Fibroblast of lung (primary cell): ENCODE measurements at regions not wholly inside any gene's neighbourhood (a gene's known extent, or its start where the extent isn't known, plus 50 kb on each side); places are given as distances from the start of the nearest gene placed in this dataset.
A peak's percentile ranks its signal among the peaks of the same experiment; 100 is the strongest.

Experiments
- DNase-seq, 2 donors: peaks; one replicate each; pipeline versions ENCODE4 v3.0.0 to v3.0.0-alpha.2; 2010; ENCODE audit warnings: low read depth in 2 of 2
- H2AFZ ChIP-seq: 2 replicates; pipeline ENCODE4 v1.5.1; 2012; ENCODE audit warnings: low read length, control low read depth, inconsistent platforms
- H3K27ac ChIP-seq: 2 replicates; pipeline ENCODE4 v1.5.1; 2011; ENCODE audit warnings: low read length, control low read depth; ENCODE audit not compliant: insufficient read depth
- H3K27me3 ChIP-seq: 2 replicates; pipeline ENCODE4 v1.5.1; 2011; ENCODE audit warnings: mild to moderate bottlenecking, low read length; ENCODE audit not compliant: control insufficient read depth, insufficient read depth
- H3K36me3 ChIP-seq: 2 replicates; pipeline ENCODE4 v1.5.1; 2011; ENCODE audit warnings: low read length; ENCODE audit not compliant: control insufficient read depth, insufficient read depth
- H3K4me1 ChIP-seq: 2 replicates; pipeline ENCODE4 v1.5.1; 2011; ENCODE audit warnings: low read length; ENCODE audit not compliant: control insufficient read depth, insufficient read depth; ENCODE audit errors: extremely low read depth
- H3K4me2 ChIP-seq: 2 replicates; pipeline ENCODE4 v1.5.1; 2011; ENCODE audit warnings: low read length, control low read depth; ENCODE audit not compliant: insufficient read depth; ENCODE audit errors: extremely low read depth
- H3K4me3 ChIP-seq, 4 experiments: fragments of 200-600 bp in 1 of 4; sonication (generic) in 1 of 4; replicated peaks in 1 of 4; 2 replicates each; pipeline ENCODE4 v1.5.1; 2011 to 2016; ENCODE audit warnings: low read length in 4 of 4, low read depth in 3 of 4, mild to moderate bottlenecking in 3 of 4, control low read depth in 2 of 4, inconsistent platforms in 1 of 4, mixed read lengths in 1 of 4; ENCODE audit not compliant: insufficient read depth in 1 of 4; ENCODE audit errors: control extremely low read depth in 1 of 4
- H3K79me2 ChIP-seq: 2 replicates; pipeline ENCODE4 v1.5.1; 2012; ENCODE audit warnings: mild to moderate bottlenecking, low read length, inconsistent platforms; ENCODE audit not compliant: control insufficient read depth, insufficient read depth
- H3K9ac ChIP-seq: 2 replicates; pipeline ENCODE4 v1.5.1; 2011; ENCODE audit warnings: mild to moderate bottlenecking, low read length, control low read depth; ENCODE audit not compliant: insufficient read depth
- H3K9me3 ChIP-seq: 2 replicates; pipeline ENCODE4 v1.5.1; 2012; ENCODE audit warnings: low read depth, low read length; ENCODE audit not compliant: control insufficient read depth, insufficient read depth
- H4K20me1 ChIP-seq: 2 replicates; pipeline ENCODE4 v1.5.1; 2011; ENCODE audit warnings: low read length; ENCODE audit not compliant: control insufficient read depth, insufficient read depth; ENCODE audit errors: extremely low read depth
- CTCF ChIP-seq, 2 donors: IDR thresholded peaks in 1 of 2; conservative IDR thresholded peaks in 1 of 2; 1 replicate in 1 of 2; 2 replicates in 1 of 2; pipeline ENCODE4 v1.5.1; 2011 to 2012; ENCODE audit warnings: low read length in 2 of 2, control low read depth in 1 of 2, inconsistent platforms in 1 of 2, low read depth in 1 of 2, mild to moderate bottlenecking in 1 of 2
- EZH2 ChIP-seq: IDR thresholded peaks from 2 replicates; pipeline ENCODE4 v1.5.1; 2012; ENCODE audit warnings: low read length, control low read depth, mild to moderate bottlenecking; ENCODE audit errors: missing control alignments

- TF ChIP-seq EZH2 (no peak), CTCF (conservative IDR thresholded peaks at IDR 0.05 in 1 of 2, IDR thresholded peaks at IDR 0.05 in 1 of 2; ENCODE audit: low read depth in 1 of 2, low read length in 2 of 2) (no peak)
Measured at GRCh38 chr10:50936335-50936734, 50.9 kb upstream of the A1CF start.

GRCh38 chr10:50937230-50937907 lies 51.9 kb upstream of the A1CF start:
- Histone ChIP-seq H3K9ac (no peak overlapping the region), H3K36me3 (no peaks in the 10 kb centered on the region), H3K27ac (no peak overlapping the region), H3K9me3 (no peaks in the 10 kb centered on the region), H3K79me2 (no peaks in the 10 kb centered on the region), H3K27me3 (peaks cover 7% of the 10 kb centered on the region), H4K20me1 (no peaks in the 10 kb centered on the region), H3K4me2 (no peak overlapping the region), H3K4me1 (no peaks in the 10 kb centered on the region), H2AFZ (no peak overlapping the region), H3K4me3 (no peak overlapping the region)
- DNase-seq, result peak; percentile 26 to 75
- TF ChIP-seq CTCF (conservative IDR thresholded peaks at IDR 0.05 in 1 of 2, IDR thresholded peaks at IDR 0.05 in 1 of 2; ENCODE audit: low read depth in 1 of 2, low read length in 2 of 2) (peak; percentile 63 to 76), EZH2 (no peak)

More at GRCh38 chr10:50936335-50936734, 50.9 kb upstream of the A1CF start:
- Histone ChIP-seq H3K4me2 (no peak overlapping the region), H3K9ac (no peak overlapping the region), H3K36me3 (no peaks in the 10 kb centered on the region), H3K79me2 (no peaks in the 10 kb centered on the region), H3K27ac (no peak overlapping the region), H3K4me1 (no peaks in the 10 kb centered on the region), H3K9me3 (no peaks in the 10 kb centered on the region), H3K27me3 (peaks cover 9% of the 10 kb centered on the region), H2AFZ (no peak overlapping the region), H4K20me1 (no peaks in the 10 kb centered on the region), H3K4me3 (no peak overlapping the region)
- DNase-seq, result no peak

- Histone ChIP-seq H3K4me1 (no peaks in the 10 kb centered on the region), H3K4me3 (no peak overlapping the region), H3K4me2 (no peak overlapping the region), H4K20me1 (no peaks in the 10 kb centered on the region), H3K9me3 (no peaks in the 10 kb centered on the region), H2AFZ (no peak overlapping the region), H3K9ac (no peak overlapping the region), H3K27ac (no peak overlapping the region), H3K36me3 (no peaks in the 10 kb centered on the region), H3K79me2 (no peaks in the 10 kb centered on the region), H3K27me3 (peaks cover 5% of the 10 kb centered on the region)
- no peak for DNase-seq
- TF ChIP-seq CTCF (conservative IDR thresholded peaks at IDR 0.05 in 1 of 2, IDR thresholded peaks at IDR 0.05 in 1 of 2; ENCODE audit: low read depth in 1 of 2, low read length in 2 of 2) (no peak), EZH2 (no peak)
Measured at GRCh38 chr10:50941629-50942028, 56.2 kb upstream of the A1CF start.
